ENCODE measurements at regions not wholly inside any gene's neighbourhood (a gene's known extent, or its start where the extent isn't known, plus 50 kb on each side); places are given as distances from the start of the nearest gene placed in this dataset.

DNA sequence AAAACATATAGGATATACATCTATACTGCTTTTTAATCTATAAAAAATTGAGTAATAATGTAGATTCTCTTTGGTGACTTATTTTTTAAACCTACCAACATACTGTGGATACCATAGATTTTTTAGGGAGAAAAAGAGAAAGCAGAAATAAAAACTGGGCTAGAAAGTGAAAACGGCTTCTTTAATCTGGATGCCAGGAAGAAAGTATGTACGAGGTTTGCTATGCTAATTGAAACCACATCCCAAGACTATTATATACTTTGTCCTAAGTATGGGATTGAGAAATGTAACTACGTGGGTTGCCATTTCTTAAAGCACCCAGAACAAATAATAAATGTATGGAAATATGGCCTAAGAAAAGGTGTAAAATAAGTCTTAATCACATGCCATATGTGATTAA, 129.0 kb upstream of the NFE2L3 start:
- WGBS (ENCODE audit: missing lambda C conversion rate), result 28% methylated on average over 3 of the region's 3 CpGs
- no peak for FAIRE-seq

DNA sequence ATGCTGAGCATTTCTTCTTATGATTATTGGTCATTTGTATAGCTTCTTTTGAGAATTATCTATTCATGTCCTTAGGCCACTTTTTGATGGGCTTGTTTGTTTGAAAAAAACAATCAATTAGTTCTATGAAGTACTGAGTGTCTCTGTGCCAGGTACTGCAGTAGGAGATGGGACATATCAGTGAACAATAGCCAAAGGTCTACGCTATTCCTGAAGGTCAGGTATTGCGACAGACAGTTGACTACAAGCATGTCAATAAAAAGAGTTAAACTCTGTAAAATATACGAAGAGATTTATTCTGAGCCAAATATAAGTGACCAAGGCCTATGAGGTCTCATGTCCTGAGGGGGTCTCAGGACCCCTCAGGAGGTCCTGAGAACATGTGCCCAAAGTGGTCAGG, 122.1 kb upstream of the NFE2L3 start:
- ChIA-PET CTCF (no interaction called here), POLR2A (no interaction called here)
- DNase-seq (ENCODE audit: low read depth in 1 of 2, low spot score in 1 of 2) (no peak), ATAC-seq (no peak), FAIRE-seq (no peak)
- 74% methylated on average over 3 of the region's 3 CpGs for WGBS (ENCODE audit: missing lambda C conversion rate)
- no peaks in the 10 kb centered on the region for H3K4me1 ChIP-seq
- H3K9me3 ChIP-seq, result no peaks in the 10 kb centered on the region
- no peak overlapping the region for H3K27ac ChIP-seq
- no peak for TF ChIP-seq MAZ (IDR thresholded peaks at IDR 0.05; ENCODE audit: borderline replicate concordance, low read depth, low read length)
- TF ChIP-seq HDAC2 (IDR thresholded peaks at IDR 0.05), result no peak
- TF ChIP-seq MAX (IDR thresholded peaks at IDR 0.05), result no peak
- TF ChIP-seq FOSB (CRISPR knock-in tag; IDR thresholded peaks at IDR 0.05), result no peak
- no peak for TF ChIP-seq CEBPB (IDR thresholded peaks at IDR 0.05)
- TF ChIP-seq BCL3 (IDR thresholded peaks at IDR 0.05), result no peak
- TF ChIP-seq ELK1 (IDR thresholded peaks at IDR 0.05; ENCODE audit: low read depth, low read length), result no peak
- no peak for TF ChIP-seq EHMT2 (IDR thresholded peaks at IDR 0.05; ENCODE audit: low read depth)
- TF ChIP-seq EP300 (IDR thresholded peaks at IDR 0.05), result no peak
- no peak for TF ChIP-seq HES2 (IDR thresholded peaks at IDR 0.05)
- no peak for TF ChIP-seq HEYL (CRISPR knock-in tag; IDR thresholded peaks at IDR 0.05)
- TF ChIP-seq NR3C1 (IDR thresholded peaks at IDR 0.05), result no peak
- no peak for TF ChIP-seq SREBF2 (IDR thresholded peaks at IDR 0.05)
- TF ChIP-seq EHF (CRISPR knock-in tag; IDR thresholded peaks at IDR 0.05), result no peak
- no peak for TF ChIP-seq BHLHE40 (IDR thresholded peaks at IDR 0.05; ENCODE audit: low read depth, low read length)
- no peak for TF ChIP-seq NFE2L2 (conservative IDR thresholded peaks at IDR 0.05; ENCODE audit: low read length)
- TF ChIP-seq TP53 (CRISPR knock-in tag; IDR thresholded peaks at IDR 0.05), result no peak
- H3K4me2 ChIP-seq, result no peak overlapping the region
- H3K4me3 ChIP-seq, result no peak overlapping the region

More for the DNA sequence above, 129.0 kb upstream of the NFE2L3 start:
- no peak for TF ChIP-seq ZC3H11A (IDR thresholded peaks at IDR 0.05)
- TF ChIP-seq ZNF302 (CRISPR knock-in tag; IDR thresholded peaks at IDR 0.05), result no peak
- TF ChIP-seq FOXS1 (CRISPR knock-in tag; IDR thresholded peaks at IDR 0.05), result no peak
- no peak for TF ChIP-seq MAZ (IDR thresholded peaks at IDR 0.05; ENCODE audit: borderline replicate concordance, low read depth, low read length)
- no peak for TF ChIP-seq RFX5 (IDR thresholded peaks at IDR 0.05)
- TF ChIP-seq NFE2L2 (conservative IDR thresholded peaks at IDR 0.05; ENCODE audit: low read length), result no peak
- no peak for TF ChIP-seq HOXA7 (CRISPR knock-in tag; IDR thresholded peaks at IDR 0.05)
- TF ChIP-seq KDM1A (IDR thresholded peaks at IDR 0.05; ENCODE audit: low read depth), result no peak
- no peak for TF ChIP-seq FOSL2 (IDR thresholded peaks at IDR 0.05)
- TF ChIP-seq FOSL2 (CRISPR knock-in tag; IDR thresholded peaks at IDR 0.05), result no peak
- TF ChIP-seq PHF8 (IDR thresholded peaks at IDR 0.05; ENCODE audit: borderline replicate concordance, low read depth), result no peak
- TF ChIP-seq KDM5A (IDR thresholded peaks at IDR 0.05), result no peak
- no peak for TF ChIP-seq CEBPB (IDR thresholded peaks at IDR 0.05)
- TF ChIP-seq SMC3 (IDR thresholded peaks at IDR 0.05), result no peak
- TF ChIP-seq BHLHE40 (IDR thresholded peaks at IDR 0.05; ENCODE audit: low read depth, low read length), result no peak
- Histone ChIP-seq H3K9me3 (no peaks in the 10 kb centered on the region), H3K4me3 (no peak overlapping the region), H3K4me1 (no peaks in the 10 kb centered on the region), H3K4me2 (no peak overlapping the region), H3K27ac (no peak overlapping the region)
- DNase-seq (ENCODE audit: low read depth in 1 of 2, low spot score in 1 of 2) (no peak), ATAC-seq (no peak)
- ChIA-PET CTCF (no interaction called here), POLR2A (no interaction called here)

Data from A549 (cell line).